Bronchial epithelial cell (primary cell): ENCODE measurements at regions not wholly inside any gene's neighbourhood (a gene's known extent, or its start where the extent isn't known, plus 50 kb on each side); places are given as distances from the start of the nearest gene placed in this dataset.
"Not testable (repeated sequence)": the region's sequence is repeated elsewhere in the genome, so short reads cannot be mapped to it uniquely, and the experiment has no call there.

Experiments
- DNase-seq: peaks from one replicate; pipeline ENCODE4 v3.0.0-alpha.2; 2010; ENCODE audit warnings: low read depth
- FAIRE-seq: peaks from 2 replicates; lab custom pipeline; 2011; peaks lifted over from hg19 to GRCh38; lab: Jason Lieb, UNC
- H3K27me3 ChIP-seq: 2 replicates; pipeline ENCODE4 v1.5.1; 2011; ENCODE audit warnings: low read length; ENCODE audit not compliant: control insufficient read depth, insufficient read depth
- H3K36me3 ChIP-seq: 2 replicates; pipeline ENCODE4 v1.5.1; 2011; ENCODE audit warnings: low read length; ENCODE audit not compliant: control insufficient read depth, insufficient read depth
- H3K4me3 ChIP-seq: 2 replicates; pipeline ENCODE4 v1.5.1; 2011; ENCODE audit warnings: mild to moderate bottlenecking, low read depth, low read length, control low read depth
- TF ChIP-seq, protein P1 (sequence below): IDR thresholded peaks from 2 replicates; pipeline ENCODE4 v1.5.1; 2011; ENCODE audit warnings: mild to moderate bottlenecking, moderate library complexity, low read length, control low read depth, inconsistent platforms; ENCODE audit not compliant: insufficient read depth, severe bottlenecking

DNA sequence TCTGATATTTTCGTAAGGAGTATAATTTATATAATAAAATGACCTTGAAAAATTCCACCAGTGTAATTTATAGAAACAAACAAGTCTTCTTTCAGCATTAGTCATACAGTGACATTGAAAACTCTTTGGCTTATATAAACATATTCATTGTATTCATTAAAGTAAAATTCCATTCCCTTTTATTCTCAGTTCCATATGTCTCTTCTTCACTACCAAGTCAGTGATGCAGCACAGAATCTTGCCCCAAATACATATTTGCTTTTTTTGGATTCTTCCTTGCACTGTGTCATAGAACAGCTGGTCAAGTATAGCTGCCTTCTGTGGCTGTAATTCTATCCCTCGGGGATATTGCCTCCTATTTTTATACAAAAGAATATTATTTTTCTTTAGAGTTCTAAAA is 884.5 kb upstream of the POT1 start:
- DNase-seq, result no peak
- TF ChIP-seq, protein P1, sequence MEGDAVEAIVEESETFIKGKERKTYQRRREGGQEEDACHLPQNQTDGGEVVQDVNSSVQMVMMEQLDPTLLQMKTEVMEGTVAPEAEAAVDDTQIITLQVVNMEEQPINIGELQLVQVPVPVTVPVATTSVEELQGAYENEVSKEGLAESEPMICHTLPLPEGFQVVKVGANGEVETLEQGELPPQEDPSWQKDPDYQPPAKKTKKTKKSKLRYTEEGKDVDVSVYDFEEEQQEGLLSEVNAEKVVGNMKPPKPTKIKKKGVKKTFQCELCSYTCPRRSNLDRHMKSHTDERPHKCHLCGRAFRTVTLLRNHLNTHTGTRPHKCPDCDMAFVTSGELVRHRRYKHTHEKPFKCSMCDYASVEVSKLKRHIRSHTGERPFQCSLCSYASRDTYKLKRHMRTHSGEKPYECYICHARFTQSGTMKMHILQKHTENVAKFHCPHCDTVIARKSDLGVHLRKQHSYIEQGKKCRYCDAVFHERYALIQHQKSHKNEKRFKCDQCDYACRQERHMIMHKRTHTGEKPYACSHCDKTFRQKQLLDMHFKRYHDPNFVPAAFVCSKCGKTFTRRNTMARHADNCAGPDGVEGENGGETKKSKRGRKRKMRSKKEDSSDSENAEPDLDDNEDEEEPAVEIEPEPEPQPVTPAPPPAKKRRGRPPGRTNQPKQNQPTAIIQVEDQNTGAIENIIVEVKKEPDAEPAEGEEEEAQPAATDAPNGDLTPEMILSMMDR, result no peak

DNA sequence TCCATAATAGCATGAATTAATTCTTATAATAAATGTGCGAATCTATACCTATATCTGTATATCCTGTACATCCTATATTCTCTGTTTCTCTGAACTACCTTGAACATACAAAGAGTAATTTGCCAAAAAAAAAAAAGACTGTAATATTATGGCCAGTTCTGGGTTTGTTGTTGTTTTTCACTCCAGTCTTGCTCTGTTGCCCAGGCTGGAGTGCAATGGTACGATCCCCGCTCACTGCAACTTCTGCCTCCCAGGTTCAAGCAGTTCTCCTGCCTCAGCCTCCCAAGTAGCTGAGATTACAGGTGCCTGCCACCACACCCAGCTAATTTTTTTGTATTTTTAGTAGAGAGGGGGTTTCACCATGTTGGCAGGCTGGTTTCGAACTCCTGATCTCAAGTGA is 876.9 kb upstream of the POT1 start:
- not testable (repeated sequence) for H3K27me3 ChIP-seq, FAIRE-seq, H3K4me3 ChIP-seq, H3K36me3 ChIP-seq, DNase-seq

More for the DNA sequence above, 884.5 kb upstream of the POT1 start:
- FAIRE-seq, result no peak
- Histone ChIP-seq H3K27me3 (no peaks in the 10 kb centered on the region), H3K36me3 (no peaks in the 10 kb centered on the region), H3K4me3 (no peak overlapping the region)

DNA sequence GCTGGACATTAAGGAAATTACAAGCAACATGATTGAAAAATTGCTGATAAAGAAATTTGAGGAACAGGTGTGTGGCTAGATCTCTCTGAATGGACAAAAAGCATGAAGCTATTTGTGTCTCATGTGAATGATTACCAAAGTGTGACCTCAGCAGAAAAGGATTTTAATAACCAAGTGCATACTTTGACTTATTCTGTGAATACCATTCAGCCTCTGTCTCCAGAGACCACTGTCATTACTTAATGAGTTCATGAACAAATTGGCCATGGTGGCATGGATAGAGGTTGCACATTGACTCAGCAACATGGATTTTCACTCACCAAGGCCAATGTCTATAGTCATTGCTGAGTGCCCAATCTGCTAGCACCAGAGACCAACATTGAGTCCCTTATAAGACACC is 874.6 kb upstream of the POT1 start:
- DNase-seq (no peak), FAIRE-seq (no peak)
- TF ChIP-seq, protein P1, result no peak
- H3K4me3 ChIP-seq, result no peak overlapping the region
- H3K36me3 ChIP-seq, result no peaks in the 10 kb centered on the region
- H3K27me3 ChIP-seq, result no peaks in the 10 kb centered on the region

- TF ChIP-seq, protein P1, result no peak
- no peaks in the 10 kb centered on the region for H3K27me3 ChIP-seq
- no peaks in the 10 kb centered on the region for H3K36me3 ChIP-seq
- H3K4me3 ChIP-seq, result no peak overlapping the region
- DNase-seq (no peak), FAIRE-seq (no peak)
Observed at GRCh38 chr7:125780153-125780552, 850.5 kb upstream of the POT1 start.

GRCh38 chr7:125775317-125775716 is 845.7 kb upstream of the POT1 start:
- Histone ChIP-seq H3K36me3 (no peaks in the 10 kb centered on the region), H3K27me3 (no peaks in the 10 kb centered on the region), H3K4me3 (no peak overlapping the region)
- no peak for DNase-seq
- TF ChIP-seq, protein P1, result no peak
- no peak for FAIRE-seq

- TF ChIP-seq, protein P1, result no peak
- DNase-seq (no peak), FAIRE-seq (no peak)
- Histone ChIP-seq H3K4me3 (no peak overlapping the region), H3K27me3 (no peaks in the 10 kb centered on the region), H3K36me3 (no peaks in the 10 kb centered on the region)
Observed at GRCh38 chr7:125773113-125773785, 843.6 kb upstream of the POT1 start.
